ENCODE measurements at regions not wholly inside any gene's neighbourhood (a gene's known extent, or its start where the extent isn't known, plus 50 kb on each side); places are given as distances from the start of the nearest gene placed in this dataset.
"Not testable (repeated sequence)": the region's sequence is repeated elsewhere in the genome, so short reads cannot be mapped to it uniquely, and the experiment has no call there.

DNA sequence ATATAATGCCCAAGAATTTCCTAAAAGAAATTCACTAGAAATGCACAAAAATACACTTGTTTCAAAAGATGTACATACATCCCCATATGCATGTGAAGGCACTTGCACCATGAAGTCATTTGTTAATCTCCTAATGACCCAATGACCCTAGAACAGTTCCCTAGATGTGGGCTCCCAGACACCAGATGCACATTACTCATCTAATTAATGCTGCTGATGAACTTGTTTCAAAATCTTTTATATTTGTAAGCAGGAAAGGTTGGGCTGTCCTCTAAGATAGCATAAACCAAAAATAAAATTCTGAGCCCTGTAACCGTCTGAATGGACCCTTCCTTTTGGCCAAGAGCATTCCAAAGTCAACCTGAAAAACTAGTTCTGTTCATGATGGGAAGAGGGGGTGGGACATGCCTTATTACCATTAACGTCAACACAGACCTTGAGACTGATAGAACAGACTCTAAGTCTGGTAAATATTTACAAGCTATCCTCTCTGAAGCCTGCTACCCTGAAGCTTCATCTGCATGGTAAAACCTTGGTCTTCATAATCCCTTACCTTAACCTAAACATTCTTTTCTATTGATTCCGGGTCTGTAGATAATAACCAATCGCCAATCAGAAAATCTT, 91.0 kb upstream of the DAPK1 start:
- Mint-ChIP-seq H3K4me1 (peaks cover 27% of the 10 kb centered on the region), H3K4me3 (peak overlapping the region in 1 of 3 experiments; percentile 9)

DNA sequence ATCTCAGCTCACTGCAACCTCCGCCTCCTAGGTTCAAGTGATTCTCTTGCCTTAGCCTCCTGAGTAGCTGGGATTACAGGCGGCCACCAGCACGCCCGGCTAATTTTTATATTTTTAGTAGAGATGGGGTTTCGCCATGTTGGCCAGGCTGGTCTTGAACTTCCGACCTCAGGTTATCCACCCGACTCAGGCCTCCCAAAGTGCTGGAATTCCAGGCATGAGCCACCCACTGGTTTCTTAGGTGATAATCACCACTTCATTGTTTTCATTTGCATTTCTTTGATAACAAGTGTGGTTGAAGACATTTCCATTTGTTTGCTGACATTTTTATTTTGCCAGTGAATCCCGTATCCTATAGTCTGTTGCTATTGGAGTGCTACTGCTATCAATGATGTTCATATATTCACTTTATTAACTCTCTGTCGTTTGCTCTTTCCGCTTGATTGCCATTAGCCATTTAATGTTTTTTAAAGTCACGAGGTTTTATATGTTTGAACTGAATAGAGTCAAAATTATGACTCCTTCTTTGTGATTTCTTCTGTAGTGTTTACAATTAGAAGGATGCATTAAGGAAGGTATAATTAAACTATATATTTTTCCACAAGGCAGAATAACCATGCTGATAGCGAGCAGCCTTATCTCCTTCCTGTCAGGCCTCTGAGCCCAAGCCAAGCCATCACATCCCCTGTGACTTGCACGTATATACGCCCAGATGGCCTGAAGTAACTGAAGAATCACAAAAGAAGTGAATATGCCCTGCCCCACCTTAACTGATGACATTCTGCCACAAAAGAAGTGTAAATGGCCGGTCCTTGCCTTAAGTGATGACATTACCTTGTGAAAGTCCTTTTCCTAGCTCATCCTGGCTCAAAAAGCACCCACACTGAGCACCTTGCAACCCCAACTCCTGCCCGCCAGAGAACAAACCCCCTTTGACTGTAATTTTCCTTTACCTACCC, 87.3 kb upstream of the DAPK1 start:
- not testable (repeated sequence) for H3K4me3 Mint-ChIP-seq; H3K9me3 Mint-ChIP-seq; H3K36me3 Mint-ChIP-seq (ENCODE audit: low read depth); H3K27ac Mint-ChIP-seq
- H3K4me1 Mint-ChIP-seq, result peaks cover 18% of the 10 kb centered on the region
- H3K27me3 Mint-ChIP-seq (ENCODE audit: low read depth), result peaks cover 24% of the 10 kb centered on the region

More for the DNA sequence above, 91.0 kb upstream of the DAPK1 start:
- no peaks in the 10 kb centered on the region for H3K9me3 Mint-ChIP-seq
- TF ChIP-seq, protein P1, sequence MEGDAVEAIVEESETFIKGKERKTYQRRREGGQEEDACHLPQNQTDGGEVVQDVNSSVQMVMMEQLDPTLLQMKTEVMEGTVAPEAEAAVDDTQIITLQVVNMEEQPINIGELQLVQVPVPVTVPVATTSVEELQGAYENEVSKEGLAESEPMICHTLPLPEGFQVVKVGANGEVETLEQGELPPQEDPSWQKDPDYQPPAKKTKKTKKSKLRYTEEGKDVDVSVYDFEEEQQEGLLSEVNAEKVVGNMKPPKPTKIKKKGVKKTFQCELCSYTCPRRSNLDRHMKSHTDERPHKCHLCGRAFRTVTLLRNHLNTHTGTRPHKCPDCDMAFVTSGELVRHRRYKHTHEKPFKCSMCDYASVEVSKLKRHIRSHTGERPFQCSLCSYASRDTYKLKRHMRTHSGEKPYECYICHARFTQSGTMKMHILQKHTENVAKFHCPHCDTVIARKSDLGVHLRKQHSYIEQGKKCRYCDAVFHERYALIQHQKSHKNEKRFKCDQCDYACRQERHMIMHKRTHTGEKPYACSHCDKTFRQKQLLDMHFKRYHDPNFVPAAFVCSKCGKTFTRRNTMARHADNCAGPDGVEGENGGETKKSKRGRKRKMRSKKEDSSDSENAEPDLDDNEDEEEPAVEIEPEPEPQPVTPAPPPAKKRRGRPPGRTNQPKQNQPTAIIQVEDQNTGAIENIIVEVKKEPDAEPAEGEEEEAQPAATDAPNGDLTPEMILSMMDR (IDR thresholded peaks at IDR 0.05; ENCODE audit: unreplicated experiment in 3 of 3), result no peak
- H3K27ac Mint-ChIP-seq, result peak overlapping the region; percentile 41 to 94 (median 46)
- peaks cover 18% of the 10 kb centered on the region for H3K27me3 Mint-ChIP-seq (ENCODE audit: low read depth)
- H3K36me3 Mint-ChIP-seq (ENCODE audit: low read depth), result no peaks in the 10 kb centered on the region

GRCh38 chr9:87420884-87421283, 76.8 kb upstream of the DAPK1 start:
- TF ChIP-seq, protein P1 (IDR thresholded peaks at IDR 0.05; ENCODE audit: unreplicated experiment in 3 of 3), result no peak
- peaks cover 7% of the 10 kb centered on the region for H3K9me3 Mint-ChIP-seq
- H3K27ac Mint-ChIP-seq, result no peak overlapping the region
- peaks cover 5% of the 10 kb centered on the region for H3K4me1 Mint-ChIP-seq
- H3K4me3 Mint-ChIP-seq, result no peak overlapping the region
- H3K27me3 Mint-ChIP-seq (ENCODE audit: low read depth), result peaks cover 4% of the 10 kb centered on the region
- H3K36me3 Mint-ChIP-seq (ENCODE audit: low read depth), result no peaks in the 10 kb centered on the region

GRCh38 chr9:87421734-87422133, 75.9 kb upstream of the DAPK1 start:
- no peak overlapping the region for H3K4me3 Mint-ChIP-seq
- no peaks in the 10 kb centered on the region for H3K36me3 Mint-ChIP-seq (ENCODE audit: low read depth)
- H3K9me3 Mint-ChIP-seq, result peaks cover 7% of the 10 kb centered on the region
- peaks cover 5% of the 10 kb centered on the region for H3K4me1 Mint-ChIP-seq
- H3K27me3 Mint-ChIP-seq (ENCODE audit: low read depth), result no peaks in the 10 kb centered on the region
- TF ChIP-seq, protein P1 (IDR thresholded peaks at IDR 0.05; ENCODE audit: unreplicated experiment in 3 of 3), result no peak
- no peak overlapping the region for H3K27ac Mint-ChIP-seq

GRCh38 chr9:87422999-87423398, 74.7 kb upstream of the DAPK1 start:
- peaks cover 7% of the 10 kb centered on the region for H3K9me3 Mint-ChIP-seq
- no peaks in the 10 kb centered on the region for H3K36me3 Mint-ChIP-seq (ENCODE audit: low read depth)
- no peak overlapping the region for H3K27ac Mint-ChIP-seq
- H3K4me3 Mint-ChIP-seq, result no peak overlapping the region
- no peaks in the 10 kb centered on the region for H3K27me3 Mint-ChIP-seq (ENCODE audit: low read depth)
- TF ChIP-seq, protein P1 (IDR thresholded peaks at IDR 0.05; ENCODE audit: unreplicated experiment in 3 of 3), result no peak
- peaks cover 5% of the 10 kb centered on the region for H3K4me1 Mint-ChIP-seq

DNA sequence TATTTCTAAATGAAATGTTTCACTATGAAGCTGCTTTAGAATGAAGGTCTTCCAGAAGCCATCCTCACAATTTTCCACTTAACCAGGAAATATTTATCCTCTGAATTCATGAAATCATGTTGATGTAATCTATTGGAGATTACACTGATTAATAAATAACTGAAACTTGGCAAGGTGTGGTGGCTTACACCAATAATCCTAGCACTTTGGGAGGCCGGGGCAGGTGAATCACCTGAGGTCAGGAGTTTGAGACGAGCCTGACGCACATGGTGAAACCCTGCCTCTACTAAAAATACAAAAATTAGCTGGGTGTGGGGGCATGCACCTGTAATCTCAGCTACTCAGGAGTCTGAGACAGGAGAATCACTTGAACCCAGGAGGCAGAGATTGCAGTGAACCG, 73.8 kb upstream of the DAPK1 start:
- H3K9me3 Mint-ChIP-seq; H3K4me1 Mint-ChIP-seq; H3K27ac Mint-ChIP-seq; H3K27me3 Mint-ChIP-seq (ENCODE audit: low read depth); H3K36me3 Mint-ChIP-seq (ENCODE audit: low read depth); H3K4me3 Mint-ChIP-seq: not testable (repeated sequence)
